Ovary (tissue), 3 donors: ENCODE measurements at regions not wholly inside any gene's neighbourhood (a gene's known extent, or its start where the extent isn't known, plus 50 kb on each side); places are given as distances from the start of the nearest gene placed in this dataset.

Experiments
- POLR2A ChIP-seq: fragments of 450-650 bp; IDR thresholded peaks from one replicate; pipeline ENCODE4 v1.6.1; 2017; ENCODE audit warnings: antibody characterized with exemption, mild to moderate bottlenecking, moderate library complexity
- TF ChIP-seq, protein P1 (sequence below), 3 donors: fragments of 450-650 bp in 2 of 3; fragments of 200-600 bp in 1 of 3; IDR thresholded peaks; one replicate each; pipeline versions ENCODE4 v1.5.1 to v1.8.0; 2016 to 2022; ENCODE audit warnings: antibody characterized with exemption in 3 of 3, mild to moderate bottlenecking in 1 of 3
- donor health status: DM: no; HTN: no; CAD: no.

DNA sequence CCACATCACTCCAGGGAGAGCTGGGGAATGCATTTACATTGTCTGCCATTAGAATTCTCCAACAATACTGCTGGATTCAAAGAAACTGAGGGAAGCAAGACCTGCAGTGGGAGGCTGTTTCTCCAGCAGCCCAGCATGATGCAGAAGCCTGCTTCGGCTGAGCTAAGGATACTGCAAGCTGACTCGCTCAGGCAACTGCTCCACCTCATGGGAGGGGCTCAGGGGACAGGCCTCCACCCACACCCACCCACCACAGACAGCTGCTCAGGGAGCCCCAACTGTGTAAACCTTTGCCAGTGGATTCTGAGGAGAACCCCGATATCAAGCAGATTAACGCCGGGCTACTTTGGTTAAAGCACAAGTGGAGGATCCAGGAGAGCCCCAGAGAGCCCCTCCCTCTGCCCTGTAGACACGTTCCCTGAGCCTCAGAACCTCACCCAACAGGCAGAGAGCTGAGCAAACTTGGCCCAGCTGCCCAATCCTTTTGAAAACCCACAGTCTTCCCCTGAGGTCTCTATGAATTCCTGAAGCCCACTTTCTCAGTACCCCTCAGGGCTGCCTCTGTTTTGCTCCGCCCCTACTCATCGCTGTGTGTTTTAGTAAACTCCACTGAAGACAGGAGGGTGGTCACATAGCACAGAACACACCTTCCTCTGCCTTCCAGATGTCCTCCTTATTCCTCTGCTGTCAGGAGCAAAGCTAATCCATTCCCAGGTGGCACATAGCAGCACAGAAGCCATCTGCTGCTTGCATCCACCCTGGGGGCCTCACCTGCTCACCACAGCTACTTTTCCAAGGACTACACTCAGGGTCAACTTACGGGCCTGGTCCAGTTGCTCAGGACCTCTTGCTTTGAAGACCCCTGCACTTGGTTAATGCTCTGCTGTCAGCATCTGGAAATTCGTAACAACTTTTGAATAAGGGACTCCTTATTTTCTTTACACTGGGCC is 269.0 kb downstream of the ABHD5 start:
- TF ChIP-seq, protein P1, sequence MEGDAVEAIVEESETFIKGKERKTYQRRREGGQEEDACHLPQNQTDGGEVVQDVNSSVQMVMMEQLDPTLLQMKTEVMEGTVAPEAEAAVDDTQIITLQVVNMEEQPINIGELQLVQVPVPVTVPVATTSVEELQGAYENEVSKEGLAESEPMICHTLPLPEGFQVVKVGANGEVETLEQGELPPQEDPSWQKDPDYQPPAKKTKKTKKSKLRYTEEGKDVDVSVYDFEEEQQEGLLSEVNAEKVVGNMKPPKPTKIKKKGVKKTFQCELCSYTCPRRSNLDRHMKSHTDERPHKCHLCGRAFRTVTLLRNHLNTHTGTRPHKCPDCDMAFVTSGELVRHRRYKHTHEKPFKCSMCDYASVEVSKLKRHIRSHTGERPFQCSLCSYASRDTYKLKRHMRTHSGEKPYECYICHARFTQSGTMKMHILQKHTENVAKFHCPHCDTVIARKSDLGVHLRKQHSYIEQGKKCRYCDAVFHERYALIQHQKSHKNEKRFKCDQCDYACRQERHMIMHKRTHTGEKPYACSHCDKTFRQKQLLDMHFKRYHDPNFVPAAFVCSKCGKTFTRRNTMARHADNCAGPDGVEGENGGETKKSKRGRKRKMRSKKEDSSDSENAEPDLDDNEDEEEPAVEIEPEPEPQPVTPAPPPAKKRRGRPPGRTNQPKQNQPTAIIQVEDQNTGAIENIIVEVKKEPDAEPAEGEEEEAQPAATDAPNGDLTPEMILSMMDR (IDR thresholded peaks at IDR 0.05): no peak
- no peak for TF ChIP-seq POLR2A
